ENCODE measurements at regions not wholly inside any gene's neighbourhood (a gene's known extent, or its start where the extent isn't known, plus 50 kb on each side); places are given as distances from the start of the nearest gene placed in this dataset.

DNA sequence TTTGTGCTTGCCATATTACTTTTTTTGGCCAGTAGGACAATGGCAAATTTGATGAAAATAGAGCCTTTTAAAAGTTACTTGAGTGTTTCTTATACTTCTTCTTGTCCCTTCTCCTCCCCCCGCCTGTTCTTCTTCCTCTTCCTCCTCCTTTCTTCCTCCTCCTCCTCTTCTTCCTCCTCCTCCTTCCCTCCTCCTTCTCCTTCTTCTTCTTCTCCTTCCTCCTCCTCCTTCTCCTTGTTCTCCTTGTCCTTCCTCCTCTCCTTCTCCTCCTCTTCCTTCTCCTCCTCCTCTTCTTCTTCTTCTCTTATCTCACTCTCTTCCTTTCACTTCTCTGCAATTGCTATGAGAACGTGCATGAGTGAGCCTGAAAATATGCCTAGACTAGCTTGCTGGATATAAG, 466.2 kb upstream of the NR5A2 start:
- no peaks in the 10 kb centered on the region for H3K9me3 Mint-ChIP-seq
- no peaks in the 10 kb centered on the region for H3K27me3 Mint-ChIP-seq (ENCODE audit: insufficient read depth, low read depth)
- Histone ChIP-seq H3K9me3 (ENCODE audit: low read depth) (no peaks in the 10 kb centered on the region), H3K36me3 (no peaks in the 10 kb centered on the region), H4K20me1 (ENCODE audit: low read depth) (no peaks in the 10 kb centered on the region), H3K4me3 (no peak overlapping the region), H3K27me3 (no peaks in the 10 kb centered on the region), H3K4me1 (no peaks in the 10 kb centered on the region), H3K27ac (no peak overlapping the region), H2AFZ (replicated peaks) (no peak overlapping the region), H3F3A (ENCODE audit: low read depth) (no peaks in the 10 kb centered on the region), H3K4me2 (no peak overlapping the region), H3K9ac (no peak overlapping the region), H3K79me2 (ENCODE audit: low read depth) (no peaks in the 10 kb centered on the region)
- no peak overlapping the region for H3K4me3 Mint-ChIP-seq
- no peaks in the 10 kb centered on the region for H3K36me3 Mint-ChIP-seq
- no peaks in the 10 kb centered on the region for H3K4me1 Mint-ChIP-seq
- no peak overlapping the region for H3K27ac Mint-ChIP-seq
- no peak for DNase-seq (ENCODE audit: low spot score)
- TF ChIP-seq EZH2phosphoT487 (IDR thresholded peaks at IDR 0.05): no peak
- TF ChIP-seq CTCF (IDR thresholded peaks at IDR 0.05): no peak
- no peak for TF ChIP-seq EZH2 (IDR thresholded peaks at IDR 0.05)

- Histone ChIP-seq H3K36me3 (no peaks in the 10 kb centered on the region), H3K79me2 (ENCODE audit: low read depth) (no peaks in the 10 kb centered on the region), H3K27me3 (no peaks in the 10 kb centered on the region), H2AFZ (replicated peaks) (no peak overlapping the region), H3K4me1 (no peaks in the 10 kb centered on the region), H3K4me3 (no peak overlapping the region), H3K27ac (no peak overlapping the region), H3F3A (ENCODE audit: low read depth) (no peaks in the 10 kb centered on the region), H3K4me2 (no peak overlapping the region), H3K9ac (no peak overlapping the region), H4K20me1 (ENCODE audit: low read depth) (no peaks in the 10 kb centered on the region), H3K9me3 (ENCODE audit: low read depth) (no peaks in the 10 kb centered on the region)
- Mint-ChIP-seq H3K27ac (no peak overlapping the region), H3K36me3 (no peaks in the 10 kb centered on the region), H3K9me3 (peaks cover 2% of the 10 kb centered on the region), H3K4me1 (no peaks in the 10 kb centered on the region), H3K4me3 (no peak overlapping the region), H3K27me3 (ENCODE audit: insufficient read depth, low read depth) (no peaks in the 10 kb centered on the region)
- DNase-seq (ENCODE audit: low spot score): no peak
- no peak for TF ChIP-seq EZH2 (IDR thresholded peaks at IDR 0.05)
- no peak for TF ChIP-seq CTCF (IDR thresholded peaks at IDR 0.05)
- no peak for TF ChIP-seq EZH2phosphoT487 (IDR thresholded peaks at IDR 0.05)
These were observed 454.5 kb upstream of the NR5A2 start for GRCh38 chr1:199573047-199573446.

- H4K20me1 ChIP-seq (ENCODE audit: low read depth): no peaks in the 10 kb centered on the region
- no peak for DNase-seq (ENCODE audit: low spot score)
- no peaks in the 10 kb centered on the region for H3K27me3 ChIP-seq
- no peak overlapping the region for H3K4me3 ChIP-seq
- TF ChIP-seq EZH2 (IDR thresholded peaks at IDR 0.05): no peak
- no peak for TF ChIP-seq CTCF (IDR thresholded peaks at IDR 0.05)
- TF ChIP-seq EZH2phosphoT487 (IDR thresholded peaks at IDR 0.05): no peak
- H3F3A ChIP-seq (ENCODE audit: low read depth): no peaks in the 10 kb centered on the region
- H3K4me2 ChIP-seq: no peak overlapping the region
- H3K9me3 ChIP-seq (ENCODE audit: low read depth): no peaks in the 10 kb centered on the region
- no peaks in the 10 kb centered on the region for H3K36me3 Mint-ChIP-seq
- no peak overlapping the region for H3K27ac ChIP-seq
- H3K4me1 ChIP-seq: no peaks in the 10 kb centered on the region
- H3K9me3 Mint-ChIP-seq: peaks cover 4% of the 10 kb centered on the region
- H2AFZ ChIP-seq (replicated peaks): peak overlapping the region; percentile 26
- H3K4me1 Mint-ChIP-seq: no peaks in the 10 kb centered on the region
- no peak overlapping the region for H3K4me3 Mint-ChIP-seq
- H3K36me3 ChIP-seq: no peaks in the 10 kb centered on the region
- no peak overlapping the region for H3K27ac Mint-ChIP-seq
- H3K9ac ChIP-seq: no peak overlapping the region
- no peaks in the 10 kb centered on the region for H3K27me3 Mint-ChIP-seq (ENCODE audit: insufficient read depth, low read depth)
- H3K79me2 ChIP-seq (ENCODE audit: low read depth): no peaks in the 10 kb centered on the region
These were observed 452.6 kb upstream of the NR5A2 start for GRCh38 chr1:199574950-199575349.

- no peak overlapping the region for H2AFZ ChIP-seq (replicated peaks)
- no peaks in the 10 kb centered on the region for H3K4me1 Mint-ChIP-seq
- no peak overlapping the region for H3K9ac ChIP-seq
- H3K36me3 Mint-ChIP-seq: no peaks in the 10 kb centered on the region
- no peaks in the 10 kb centered on the region for H3K27me3 ChIP-seq
- H4K20me1 ChIP-seq (ENCODE audit: low read depth): no peaks in the 10 kb centered on the region
- no peak overlapping the region for H3K4me3 Mint-ChIP-seq
- TF ChIP-seq EZH2 (IDR thresholded peaks at IDR 0.05) (no peak), CTCF (IDR thresholded peaks at IDR 0.05) (no peak), EZH2phosphoT487 (IDR thresholded peaks at IDR 0.05) (no peak)
- no peak overlapping the region for H3K27ac Mint-ChIP-seq
- H3F3A ChIP-seq (ENCODE audit: low read depth): no peaks in the 10 kb centered on the region
- H3K9me3 Mint-ChIP-seq: peaks cover 4% of the 10 kb centered on the region
- no peaks in the 10 kb centered on the region for H3K9me3 ChIP-seq (ENCODE audit: low read depth)
- H3K79me2 ChIP-seq (ENCODE audit: low read depth): no peaks in the 10 kb centered on the region
- no peak overlapping the region for H3K27ac ChIP-seq
- no peak overlapping the region for H3K4me2 ChIP-seq
- no peak overlapping the region for H3K4me3 ChIP-seq
- H3K36me3 ChIP-seq: no peaks in the 10 kb centered on the region
- DNase-seq (ENCODE audit: low spot score): no peak
- no peaks in the 10 kb centered on the region for H3K4me1 ChIP-seq
- H3K27me3 Mint-ChIP-seq (ENCODE audit: insufficient read depth, low read depth): no peaks in the 10 kb centered on the region
These were observed 447.2 kb upstream of the NR5A2 start for GRCh38 chr1:199580300-199580699.

Data from neural progenitor cell (in vitro differentiated cells).